ENCODE measurements at regions not wholly inside any gene's neighbourhood (a gene's known extent, or its start where the extent isn't known, plus 50 kb on each side); places are given as distances from the start of the nearest gene placed in this dataset.
A peak's percentile ranks its signal among the peaks of the same experiment; 100 is the strongest.
"Not testable (repeated sequence)": the region's sequence is repeated elsewhere in the genome, so short reads cannot be mapped to it uniquely, and the experiment has no call there.

GRCh38 chr5:162870966-162871365, 566.4 kb upstream of the CCNG1 start:
- Histone ChIP-seq H3K4me3 (ENCODE audit: low read length) (no peak overlapping the region), H3K4me1 (ENCODE audit: control insufficient read depth, insufficient read depth, low read length) (no peaks in the 10 kb centered on the region), H3K9ac (ENCODE audit: low read length) (no peak overlapping the region), H3K36me3 (ENCODE audit: control insufficient read depth, insufficient read depth, low read length) (no peaks in the 10 kb centered on the region), H3K27me3 (ENCODE audit: control insufficient read depth, insufficient read depth, low read length) (no peaks in the 10 kb centered on the region), H3K27ac (ENCODE audit: low read depth, low read length) (no peak overlapping the region)

- Histone ChIP-seq H3K4me1 (ENCODE audit: control insufficient read depth, insufficient read depth, low read length) (no peaks in the 10 kb centered on the region), H3K27ac (ENCODE audit: low read depth, low read length) (no peak overlapping the region), H3K9ac (ENCODE audit: low read length) (no peak overlapping the region), H3K36me3 (ENCODE audit: control insufficient read depth, insufficient read depth, low read length) (no peaks in the 10 kb centered on the region), H3K4me3 (ENCODE audit: low read length) (no peak overlapping the region), H3K27me3 (ENCODE audit: control insufficient read depth, insufficient read depth, low read length) (no peaks in the 10 kb centered on the region)
These were observed 554.8 kb upstream of the CCNG1 start for GRCh38 chr5:162882629-162883028.

GRCh38 chr5:162886717-162887116, 550.7 kb upstream of the CCNG1 start:
- Histone ChIP-seq H3K4me1 (ENCODE audit: control insufficient read depth, insufficient read depth, low read length) (no peaks in the 10 kb centered on the region), H3K4me3 (ENCODE audit: low read length) (no peak overlapping the region), H3K36me3 (ENCODE audit: control insufficient read depth, insufficient read depth, low read length) (no peaks in the 10 kb centered on the region), H3K27ac (ENCODE audit: low read depth, low read length) (no peak overlapping the region), H3K9ac (ENCODE audit: low read length) (no peak overlapping the region), H3K27me3 (ENCODE audit: control insufficient read depth, insufficient read depth, low read length) (no peaks in the 10 kb centered on the region)

GRCh38 chr5:162888268-162888667, 549.1 kb upstream of the CCNG1 start:
- Histone ChIP-seq H3K4me1 (ENCODE audit: control insufficient read depth, insufficient read depth, low read length) (no peaks in the 10 kb centered on the region), H3K9ac (ENCODE audit: low read length) (no peak overlapping the region), H3K27me3 (ENCODE audit: control insufficient read depth, insufficient read depth, low read length) (no peaks in the 10 kb centered on the region), H3K4me3 (ENCODE audit: low read length) (no peak overlapping the region), H3K36me3 (ENCODE audit: control insufficient read depth, insufficient read depth, low read length) (no peaks in the 10 kb centered on the region), H3K27ac (ENCODE audit: low read depth, low read length) (no peak overlapping the region)

GRCh38 chr5:162911873-162912272, 525.5 kb upstream of the CCNG1 start:
- Histone ChIP-seq H3K4me1 (ENCODE audit: control insufficient read depth, insufficient read depth, low read length) (no peaks in the 10 kb centered on the region), H3K9ac (ENCODE audit: low read length) (no peak overlapping the region), H3K27ac (ENCODE audit: low read depth, low read length) (no peak overlapping the region), H3K4me3 (ENCODE audit: low read length) (no peak overlapping the region), H3K36me3 (ENCODE audit: control insufficient read depth, insufficient read depth, low read length) (no peaks in the 10 kb centered on the region), H3K27me3 (ENCODE audit: control insufficient read depth, insufficient read depth, low read length) (no peaks in the 10 kb centered on the region)

GRCh38 chr5:162916368-162916767, 521.0 kb upstream of the CCNG1 start:
- no peak overlapping the region for H3K27ac ChIP-seq (ENCODE audit: low read depth, low read length)
- no peak overlapping the region for H3K9ac ChIP-seq (ENCODE audit: low read length)
- H3K36me3 ChIP-seq (ENCODE audit: control insufficient read depth, insufficient read depth, low read length) = no peaks in the 10 kb centered on the region
- H3K4me3 ChIP-seq (ENCODE audit: low read length) = no peak overlapping the region
- no peaks in the 10 kb centered on the region for H3K4me1 ChIP-seq (ENCODE audit: control insufficient read depth, insufficient read depth, low read length)
- H3K27me3 ChIP-seq (ENCODE audit: control insufficient read depth, insufficient read depth, low read length) = no peaks in the 10 kb centered on the region

GRCh38 chr5:162929104-162929503, 508.3 kb upstream of the CCNG1 start:
- no peaks in the 10 kb centered on the region for H3K27me3 ChIP-seq (ENCODE audit: control insufficient read depth, insufficient read depth, low read length)
- H3K4me1 ChIP-seq (ENCODE audit: control insufficient read depth, insufficient read depth, low read length) = no peaks in the 10 kb centered on the region
- no peaks in the 10 kb centered on the region for H3K36me3 ChIP-seq (ENCODE audit: control insufficient read depth, insufficient read depth, low read length)
- no peak overlapping the region for H3K9ac ChIP-seq (ENCODE audit: low read length)
- H3K4me3 ChIP-seq (ENCODE audit: low read length) = no peak overlapping the region
- no peak overlapping the region for H3K27ac ChIP-seq (ENCODE audit: low read depth, low read length)

GRCh38 chr5:162931501-162931900, 505.9 kb upstream of the CCNG1 start:
- Histone ChIP-seq H3K4me3 (ENCODE audit: low read length) (no peak overlapping the region), H3K27me3 (ENCODE audit: control insufficient read depth, insufficient read depth, low read length) (no peaks in the 10 kb centered on the region), H3K36me3 (ENCODE audit: control insufficient read depth, insufficient read depth, low read length) (no peaks in the 10 kb centered on the region), H3K4me1 (ENCODE audit: control insufficient read depth, insufficient read depth, low read length) (no peaks in the 10 kb centered on the region), H3K9ac (ENCODE audit: low read length) (no peak overlapping the region), H3K27ac (ENCODE audit: low read depth, low read length) (no peak overlapping the region)

GRCh38 chr5:162939991-162940390, 497.4 kb upstream of the CCNG1 start:
- no peak overlapping the region for H3K9ac ChIP-seq (ENCODE audit: low read length)
- H3K4me1 ChIP-seq (ENCODE audit: control insufficient read depth, insufficient read depth, low read length) = peaks cover 7% of the 10 kb centered on the region
- no peaks in the 10 kb centered on the region for H3K27me3 ChIP-seq (ENCODE audit: control insufficient read depth, insufficient read depth, low read length)
- peak overlapping the region; percentile 15 for H3K27ac ChIP-seq (ENCODE audit: low read depth, low read length)
- H3K4me3 ChIP-seq (ENCODE audit: low read length) = no peak overlapping the region
- H3K36me3 ChIP-seq (ENCODE audit: control insufficient read depth, insufficient read depth, low read length) = no peaks in the 10 kb centered on the region

GRCh38 chr5:162948677-162949076, 488.7 kb upstream of the CCNG1 start:
- Histone ChIP-seq H3K4me1 (ENCODE audit: control insufficient read depth, insufficient read depth, low read length) (no peaks in the 10 kb centered on the region), H3K36me3 (ENCODE audit: control insufficient read depth, insufficient read depth, low read length) (no peaks in the 10 kb centered on the region), H3K27me3 (ENCODE audit: control insufficient read depth, insufficient read depth, low read length) (no peaks in the 10 kb centered on the region), H3K4me3 (ENCODE audit: low read length) (no peak overlapping the region), H3K27ac (ENCODE audit: low read depth, low read length) (no peak overlapping the region), H3K9ac (ENCODE audit: low read length) (no peak overlapping the region)

- H3K9ac ChIP-seq (ENCODE audit: low read length) = no peak overlapping the region
- H3K4me1 ChIP-seq (ENCODE audit: control insufficient read depth, insufficient read depth, low read length) = no peaks in the 10 kb centered on the region
These were observed 480.8 kb upstream of the CCNG1 start for GRCh38 chr5:162956570-162956969.

GRCh38 chr5:162964144-162964543, 473.3 kb upstream of the CCNG1 start:
- H3K4me1 ChIP-seq (ENCODE audit: control insufficient read depth, insufficient read depth, low read length); H3K27me3 ChIP-seq (ENCODE audit: control insufficient read depth, insufficient read depth, low read length); H3K4me3 ChIP-seq (ENCODE audit: low read length); H3K36me3 ChIP-seq (ENCODE audit: control insufficient read depth, insufficient read depth, low read length); H3K27ac ChIP-seq (ENCODE audit: low read depth, low read length); H3K9ac ChIP-seq (ENCODE audit: low read length): not testable (repeated sequence)

More at GRCh38 chr5:162956570-162956969, 480.8 kb upstream of the CCNG1 start:
- H3K4me3 ChIP-seq (ENCODE audit: low read length) = no peak overlapping the region
- no peaks in the 10 kb centered on the region for H3K27me3 ChIP-seq (ENCODE audit: control insufficient read depth, insufficient read depth, low read length)
- H3K36me3 ChIP-seq (ENCODE audit: control insufficient read depth, insufficient read depth, low read length) = no peaks in the 10 kb centered on the region
- no peak overlapping the region for H3K27ac ChIP-seq (ENCODE audit: low read depth, low read length)

GRCh38 chr5:162990063-162990462, 447.3 kb upstream of the CCNG1 start:
- Histone ChIP-seq H3K9ac (ENCODE audit: low read length) (no peak overlapping the region), H3K4me1 (ENCODE audit: control insufficient read depth, insufficient read depth, low read length) (no peaks in the 10 kb centered on the region), H3K27ac (ENCODE audit: low read depth, low read length) (no peak overlapping the region), H3K27me3 (ENCODE audit: control insufficient read depth, insufficient read depth, low read length) (no peaks in the 10 kb centered on the region), H3K36me3 (ENCODE audit: control insufficient read depth, insufficient read depth, low read length) (no peaks in the 10 kb centered on the region), H3K4me3 (ENCODE audit: low read length) (no peak overlapping the region)
